ENCODE measurements at regions not wholly inside any gene's neighbourhood (a gene's known extent, or its start where the extent isn't known, plus 50 kb on each side); places are given as distances from the start of the nearest gene placed in this dataset.

- no peak for TF ChIP-seq POLR2A (IDR thresholded peaks at IDR 0.05)
- no peak for TF ChIP-seq CTCF (IDR thresholded peaks at IDR 0.05 in 4 of 5, conservative IDR thresholded peaks at IDR 0.05 in 1 of 5)
These were observed 192.3 kb downstream of the RNF144A start for GRCh38 chr2:7109533-7109885.
